Fibroblast of mammary gland (primary cell): ENCODE measurements at regions not wholly inside any gene's neighbourhood (a gene's known extent, or its start where the extent isn't known, plus 50 kb on each side); places are given as distances from the start of the nearest gene placed in this dataset.

Experiments
- DNase-seq: peaks from one replicate; pipeline ENCODE4 v3.0.0-alpha.2; 2010; ENCODE audit warnings: low read depth
- H3K4me3 ChIP-seq: 2 replicates; pipeline ENCODE4 v1.5.1; 2011; ENCODE audit warnings: low read depth, mild to moderate bottlenecking, low read length, moderate library complexity; ENCODE audit not compliant: control insufficient read depth
- CTCF ChIP-seq: conservative IDR thresholded peaks from 2 replicates; pipeline ENCODE4 v1.5.1; 2011; ENCODE audit warnings: low read depth, low read length, inconsistent platforms; ENCODE audit not compliant: control insufficient read depth, insufficient read depth

GRCh38 chr6:168782187-168782751 lies 341.3 kb downstream of the SMOC2 start:
- no peak overlapping the region for H3K4me3 ChIP-seq
- DNase-seq, result no peak
- no peak for TF ChIP-seq CTCF

GRCh38 chr6:168778201-168778600 lies 337.2 kb downstream of the SMOC2 start:
- no peak overlapping the region for H3K4me3 ChIP-seq
- peak; percentile 65 for DNase-seq
- TF ChIP-seq CTCF, result no peak

- peak; percentile 35 for DNase-seq
- TF ChIP-seq CTCF, result no peak
- no peak overlapping the region for H3K4me3 ChIP-seq
Observed at GRCh38 chr6:168774381-168774780, 333.4 kb downstream of the SMOC2 start.

- no peak for TF ChIP-seq CTCF
- no peak overlapping the region for H3K4me3 ChIP-seq
- DNase-seq, result no peak
Observed at GRCh38 chr6:168773788-168774187, 332.8 kb downstream of the SMOC2 start.

GRCh38 chr6:168765752-168766151 lies 324.8 kb downstream of the SMOC2 start:
- H3K4me3 ChIP-seq, result no peak overlapping the region
- no peak for TF ChIP-seq CTCF
- no peak for DNase-seq

GRCh38 chr6:168756009-168756634 lies 315.1 kb downstream of the SMOC2 start:
- no peak for TF ChIP-seq CTCF
- peak; percentile 59 for DNase-seq
- no peak overlapping the region for H3K4me3 ChIP-seq
